ENCODE measurements at regions not wholly inside any gene's neighbourhood (a gene's known extent, or its start where the extent isn't known, plus 50 kb on each side); places are given as distances from the start of the nearest gene placed in this dataset.
"Not testable (repeated sequence)": the region's sequence is repeated elsewhere in the genome, so short reads cannot be mapped to it uniquely, and the experiment has no call there.

- TF ChIP-seq, protein P1, sequence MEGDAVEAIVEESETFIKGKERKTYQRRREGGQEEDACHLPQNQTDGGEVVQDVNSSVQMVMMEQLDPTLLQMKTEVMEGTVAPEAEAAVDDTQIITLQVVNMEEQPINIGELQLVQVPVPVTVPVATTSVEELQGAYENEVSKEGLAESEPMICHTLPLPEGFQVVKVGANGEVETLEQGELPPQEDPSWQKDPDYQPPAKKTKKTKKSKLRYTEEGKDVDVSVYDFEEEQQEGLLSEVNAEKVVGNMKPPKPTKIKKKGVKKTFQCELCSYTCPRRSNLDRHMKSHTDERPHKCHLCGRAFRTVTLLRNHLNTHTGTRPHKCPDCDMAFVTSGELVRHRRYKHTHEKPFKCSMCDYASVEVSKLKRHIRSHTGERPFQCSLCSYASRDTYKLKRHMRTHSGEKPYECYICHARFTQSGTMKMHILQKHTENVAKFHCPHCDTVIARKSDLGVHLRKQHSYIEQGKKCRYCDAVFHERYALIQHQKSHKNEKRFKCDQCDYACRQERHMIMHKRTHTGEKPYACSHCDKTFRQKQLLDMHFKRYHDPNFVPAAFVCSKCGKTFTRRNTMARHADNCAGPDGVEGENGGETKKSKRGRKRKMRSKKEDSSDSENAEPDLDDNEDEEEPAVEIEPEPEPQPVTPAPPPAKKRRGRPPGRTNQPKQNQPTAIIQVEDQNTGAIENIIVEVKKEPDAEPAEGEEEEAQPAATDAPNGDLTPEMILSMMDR (IDR thresholded peaks at IDR 0.05; ENCODE audit: borderline replicate concordance, insufficient read depth, low read depth, low read length): no peak
These were observed 474.3 kb upstream of the CCDC196 start for GRCh38 chr14:66011855-66012254.

GRCh38 chr14:66013607-66014006 is 472.6 kb upstream of the CCDC196 start:
- H3K4me3 ChIP-seq (ENCODE audit: low read depth, low read length): not testable (repeated sequence)

More at GRCh38 chr14:66011855-66012254, 474.3 kb upstream of the CCDC196 start:
- H3K4me3 ChIP-seq (ENCODE audit: low read depth, low read length): no peak overlapping the region

DNA sequence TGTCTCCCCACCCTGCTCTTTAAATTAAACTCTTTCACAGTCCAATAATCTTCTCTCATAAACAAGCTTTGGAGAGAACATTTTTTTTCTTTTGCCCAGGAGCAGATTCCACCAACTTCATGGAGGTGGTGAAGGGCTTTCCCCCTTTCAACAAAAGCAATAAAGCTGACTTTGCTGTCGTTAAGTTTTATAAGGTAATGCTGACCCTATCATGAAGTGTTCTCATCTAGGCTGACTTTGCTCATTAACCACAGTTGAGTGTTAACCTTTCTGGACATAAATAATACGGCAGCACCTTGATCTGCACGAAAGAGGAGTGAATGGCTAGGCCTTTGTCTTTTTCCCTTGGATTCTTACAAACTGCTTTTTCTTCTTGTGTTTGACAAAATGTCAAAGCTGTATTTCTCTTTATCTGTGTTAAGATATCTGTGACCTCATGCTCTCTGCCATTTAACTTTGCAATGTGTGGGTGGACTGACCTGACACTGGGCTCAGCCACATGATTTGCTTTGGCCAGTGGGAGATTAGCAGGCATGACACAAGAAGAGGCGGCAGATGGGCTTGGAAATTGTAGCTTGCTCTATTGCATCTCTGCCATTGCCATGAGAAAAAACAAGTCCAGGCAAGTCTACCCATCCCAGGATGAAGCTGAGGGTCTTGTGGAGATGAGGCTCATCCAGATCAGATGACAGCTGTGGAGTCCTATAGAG is 470.9 kb upstream of the CCDC196 start:
- TF ChIP-seq, protein P1 (IDR thresholded peaks at IDR 0.05; ENCODE audit: borderline replicate concordance, insufficient read depth, low read depth, low read length): no peak
- H3K4me3 ChIP-seq (ENCODE audit: low read depth, low read length): no peak overlapping the region

GRCh38 chr14:66017927-66018326 is 468.2 kb upstream of the CCDC196 start:
- TF ChIP-seq, protein P1 (IDR thresholded peaks at IDR 0.05; ENCODE audit: borderline replicate concordance, insufficient read depth, low read depth, low read length): no peak
- H3K4me3 ChIP-seq (ENCODE audit: low read depth, low read length): no peak overlapping the region

GRCh38 chr14:66022526-66022925 is 463.6 kb upstream of the CCDC196 start:
- TF ChIP-seq, protein P1 (IDR thresholded peaks at IDR 0.05; ENCODE audit: borderline replicate concordance, insufficient read depth, low read depth, low read length): no peak
- H3K4me3 ChIP-seq (ENCODE audit: low read depth, low read length): no peak overlapping the region

GRCh38 chr14:66025779-66026178 is 460.4 kb upstream of the CCDC196 start:
- H3K4me3 ChIP-seq (ENCODE audit: low read depth, low read length): no peak overlapping the region
- TF ChIP-seq, protein P1 (IDR thresholded peaks at IDR 0.05; ENCODE audit: borderline replicate concordance, insufficient read depth, low read depth, low read length): no peak

GRCh38 chr14:66031981-66032380 is 454.2 kb upstream of the CCDC196 start:
- not testable (repeated sequence) for H3K4me3 ChIP-seq (ENCODE audit: low read depth, low read length)

DNA sequence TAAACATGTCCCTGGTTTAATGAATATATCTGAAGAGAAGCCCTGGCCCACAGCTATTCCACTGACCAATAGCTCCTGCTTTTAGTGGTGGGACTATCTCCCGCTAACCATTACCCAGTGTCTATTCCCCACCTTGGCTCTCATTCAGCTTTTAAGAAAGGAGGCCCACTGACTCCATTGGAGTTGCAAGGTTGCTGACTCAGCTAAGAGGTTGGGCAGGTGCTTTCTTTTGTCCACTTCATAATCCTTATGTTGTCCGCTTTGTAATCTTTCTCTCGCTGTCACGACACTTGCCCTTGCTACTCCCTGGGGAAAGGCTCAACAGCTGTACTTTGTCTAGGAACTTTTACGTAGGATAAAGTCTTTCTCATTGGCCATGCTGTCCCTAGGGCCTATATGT is 453.4 kb upstream of the CCDC196 start:
- TF ChIP-seq, protein P1 (IDR thresholded peaks at IDR 0.05; ENCODE audit: borderline replicate concordance, insufficient read depth, low read depth, low read length): no peak
- no peak overlapping the region for H3K4me3 ChIP-seq (ENCODE audit: low read depth, low read length)

Data from GM12875 (cell line).